ENCODE measurements at regions not wholly inside any gene's neighbourhood (a gene's known extent, or its start where the extent isn't known, plus 50 kb on each side); places are given as distances from the start of the nearest gene placed in this dataset.
A peak's percentile ranks its signal among the peaks of the same experiment; 100 is the strongest.

- no peak for DNase-seq (ENCODE audit: low read depth)
- TF ChIP-seq CTCF (conservative IDR thresholded peaks at IDR 0.05; ENCODE audit: low read length) = no peak
These were observed 129.0 kb upstream of the THRB start for GRCh38 chr3:24623657-24624056.

GRCh38 chr3:24624938-24625681 lies 130.5 kb upstream of the THRB start:
- DNase-seq (ENCODE audit: low read depth) = no peak
- no peak overlapping the region for H3K4me3 ChIP-seq (ENCODE audit: low read length)
- TF ChIP-seq CTCF (conservative IDR thresholded peaks at IDR 0.05; ENCODE audit: low read length) = no peak

More at GRCh38 chr3:24623657-24624056, 129.0 kb upstream of the THRB start:
- no peak overlapping the region for H3K4me3 ChIP-seq (ENCODE audit: low read length)

- DNase-seq (ENCODE audit: low read depth) = peak; percentile 8
- no peak overlapping the region for H3K4me3 ChIP-seq (ENCODE audit: low read length)
- no peak for TF ChIP-seq CTCF (conservative IDR thresholded peaks at IDR 0.05; ENCODE audit: low read length)
These were observed 134.0 kb upstream of the THRB start for GRCh38 chr3:24628523-24629258.

- no peak for DNase-seq (ENCODE audit: low read depth)
These were observed 136.8 kb upstream of the THRB start for GRCh38 chr3:24631481-24631880.

GRCh38 chr3:24639061-24639460 lies 144.4 kb upstream of the THRB start:
- no peak for TF ChIP-seq CTCF (conservative IDR thresholded peaks at IDR 0.05; ENCODE audit: low read length)
- H3K4me3 ChIP-seq (ENCODE audit: low read length) = no peak overlapping the region
- DNase-seq (ENCODE audit: low read depth) = no peak

More at GRCh38 chr3:24631481-24631880, 136.8 kb upstream of the THRB start:
- no peak for TF ChIP-seq CTCF (conservative IDR thresholded peaks at IDR 0.05; ENCODE audit: low read length)
- H3K4me3 ChIP-seq (ENCODE audit: low read length) = no peak overlapping the region

- DNase-seq (ENCODE audit: low read depth) = no peak
- no peak for TF ChIP-seq CTCF (conservative IDR thresholded peaks at IDR 0.05; ENCODE audit: low read length)
- H3K4me3 ChIP-seq (ENCODE audit: low read length) = no peak overlapping the region
These were observed 145.1 kb upstream of the THRB start for GRCh38 chr3:24639481-24640329.

All from AG10803 (cell line).